NOMO-1 treated with dmso at 0.1 percent for 144 hours (cell line): ENCODE measurements at regions not wholly inside any gene's neighbourhood (a gene's known extent, or its start where the extent isn't known, plus 50 kb on each side); places are given as distances from the start of the nearest gene placed in this dataset.

ENCODE experiments used
- DNase-seq: peaks from one replicate; lab custom pipeline; 2025; ENCODE audit not compliant: unreplicated experiment; lab: John Stamatoyannopoulos, UW

- DNase-seq = no peak
Observed at GRCh38 chr5:175116466-175117048, 327.4 kb downstream of the DRD1 start.

GRCh38 chr5:175115831-175116230 lies 328.2 kb downstream of the DRD1 start:
- no peak for DNase-seq

GRCh38 chr5:175113947-175114346 lies 330.0 kb downstream of the DRD1 start:
- DNase-seq = no peak

- no peak for DNase-seq
Observed at GRCh38 chr5:175109058-175109755, 334.8 kb downstream of the DRD1 start.

GRCh38 chr5:175107865-175108264 lies 336.1 kb downstream of the DRD1 start:
- DNase-seq = no peak

GRCh38 chr5:175107028-175107588 lies 336.9 kb downstream of the DRD1 start:
- DNase-seq = no peak

GRCh38 chr5:175104677-175105076 lies 339.3 kb downstream of the DRD1 start:
- no peak for DNase-seq

- no peak for DNase-seq
Observed at GRCh38 chr5:175103746-175104145, 340.2 kb downstream of the DRD1 start.

- DNase-seq = no peak
Observed at GRCh38 chr5:175102717-175103116, 341.3 kb downstream of the DRD1 start.

- DNase-seq = no peak
Observed at GRCh38 chr5:175098301-175098700, 345.7 kb downstream of the DRD1 start.

- DNase-seq = no peak
Observed at GRCh38 chr5:175096469-175097165, 347.4 kb downstream of the DRD1 start.

GRCh38 chr5:175094461-175094860 lies 349.5 kb downstream of the DRD1 start:
- DNase-seq = no peak

GRCh38 chr5:175092691-175093090 lies 351.3 kb downstream of the DRD1 start:
- no peak for DNase-seq

GRCh38 chr5:175088963-175089362 lies 355.0 kb downstream of the DRD1 start:
- DNase-seq = no peak

- DNase-seq = no peak
Observed at GRCh38 chr5:175082866-175083590, 358.6 kb downstream of the MSX2 start.

- no peak for DNase-seq
Observed at GRCh38 chr5:175082346-175082745, 358.0 kb downstream of the MSX2 start.

GRCh38 chr5:175079707-175080106 lies 355.3 kb downstream of the MSX2 start:
- DNase-seq = no peak

- DNase-seq = no peak
Observed at GRCh38 chr5:175070283-175070682, 345.9 kb downstream of the MSX2 start.

- DNase-seq = no peak
Observed at GRCh38 chr5:175060257-175060656, 335.9 kb downstream of the MSX2 start.

GRCh38 chr5:175059687-175060211 lies 335.4 kb downstream of the MSX2 start:
- no peak for DNase-seq

- DNase-seq = no peak
Observed at GRCh38 chr5:175056831-175057230, 332.4 kb downstream of the MSX2 start.
